ENCODE measurements at regions not wholly inside any gene's neighbourhood (a gene's known extent, or its start where the extent isn't known, plus 50 kb on each side); places are given as distances from the start of the nearest gene placed in this dataset.

GRCh38 chr2:234812851-234813250, 139.0 kb upstream of the SH3BP4 start:
- no peak for TF ChIP-seq CTCF (IDR thresholded peaks at IDR 0.05)
- no peak for TF ChIP-seq POLR2A (IDR thresholded peaks at IDR 0.05)

Data from tibial nerve (tissue), 3 donors.